KBM-7 (cell line): ENCODE measurements at regions not wholly inside any gene's neighbourhood (a gene's known extent, or its start where the extent isn't known, plus 50 kb on each side); places are given as distances from the start of the nearest gene placed in this dataset.
A peak's percentile ranks its signal among the peaks of the same experiment; 100 is the strongest.
"Not testable (repeated sequence)": the region's sequence is repeated elsewhere in the genome, so short reads cannot be mapped to it uniquely, and the experiment has no call there.

Source experiments
- DNase-seq: peaks from one replicate; pipeline ENCODE4 v3.0.0-alpha.2; 2015
- in situ Hi-C: fragments of 300-500 bp; cut with MboI; formaldehyde crosslinking; loops from 2 replicates; pipeline ENCODE4 v1.14.3; 2020; ENCODE audit warnings: low sequenced_read_pairs, low pct_unique_long_range_greater_than_20kb, mixed read lengths

GRCh38 chr22:49685686-49686085, 142.0 kb downstream of the BRD1 start:
- in situ Hi-C loops: no loop called here
- DNase-seq: no peak

GRCh38 chr22:49685116-49685515, 142.6 kb downstream of the BRD1 start:
- DNase-seq: no peak
- in situ Hi-C loops: no loop called here

GRCh38 chr22:49683032-49683431, 144.6 kb downstream of the BRD1 start:
- DNase-seq: no peak
- in situ Hi-C loops: no loop called here

DNA sequence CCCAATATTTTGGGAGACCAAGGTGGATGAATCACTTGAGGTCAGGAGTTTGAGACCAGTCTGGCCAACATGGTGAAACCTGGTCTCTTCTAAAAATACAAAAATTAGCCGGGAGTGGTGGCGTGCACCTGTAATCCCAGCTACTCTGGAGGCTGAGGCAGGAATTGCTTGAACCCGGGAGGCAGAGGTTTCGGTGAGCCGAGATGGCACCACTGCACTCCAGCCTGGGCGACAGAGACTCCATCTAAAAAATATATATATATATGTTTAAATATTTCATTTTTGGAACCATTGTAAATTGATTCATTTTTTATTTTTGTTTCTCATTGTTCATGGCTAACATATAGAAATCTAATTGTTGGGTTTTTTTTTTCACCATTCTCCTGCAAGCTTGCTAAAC, 146.9 kb downstream of the BRD1 start:
- DNase-seq, in situ Hi-C loops: not testable (repeated sequence)

DNA sequence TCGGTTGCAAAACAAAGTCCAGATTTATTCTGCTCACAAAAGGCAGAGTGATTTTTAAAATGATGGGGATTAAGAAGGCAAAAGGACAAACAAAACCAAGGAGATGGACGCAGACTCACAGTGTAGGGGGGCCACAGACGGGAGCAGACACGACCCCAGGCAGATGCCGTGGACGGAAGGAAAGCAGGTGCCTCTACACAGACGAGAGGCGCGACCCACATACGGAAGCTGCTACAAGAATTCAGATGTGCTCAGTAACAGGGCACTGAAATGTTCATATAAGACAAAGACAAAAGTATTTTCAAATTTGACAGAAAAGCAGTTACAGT, 148.9 kb downstream of the BRD1 start:
- in situ Hi-C loops: no loop called here
- no peak for DNase-seq

- no peak for DNase-seq
- in situ Hi-C loops: no loop called here
Measured at GRCh38 chr22:49678137-49678841, 149.4 kb downstream of the BRD1 start.

GRCh38 chr22:49677495-49677889, 150.2 kb downstream of the BRD1 start:
- in situ Hi-C loops: no loop called here
- no peak for DNase-seq

GRCh38 chr22:49676783-49677494, 150.7 kb downstream of the BRD1 start:
- no peak for DNase-seq
- in situ Hi-C loops: no loop called here

GRCh38 chr22:49676230-49676629, 151.4 kb downstream of the BRD1 start:
- in situ Hi-C loops: no loop called here
- no peak for DNase-seq

DNA sequence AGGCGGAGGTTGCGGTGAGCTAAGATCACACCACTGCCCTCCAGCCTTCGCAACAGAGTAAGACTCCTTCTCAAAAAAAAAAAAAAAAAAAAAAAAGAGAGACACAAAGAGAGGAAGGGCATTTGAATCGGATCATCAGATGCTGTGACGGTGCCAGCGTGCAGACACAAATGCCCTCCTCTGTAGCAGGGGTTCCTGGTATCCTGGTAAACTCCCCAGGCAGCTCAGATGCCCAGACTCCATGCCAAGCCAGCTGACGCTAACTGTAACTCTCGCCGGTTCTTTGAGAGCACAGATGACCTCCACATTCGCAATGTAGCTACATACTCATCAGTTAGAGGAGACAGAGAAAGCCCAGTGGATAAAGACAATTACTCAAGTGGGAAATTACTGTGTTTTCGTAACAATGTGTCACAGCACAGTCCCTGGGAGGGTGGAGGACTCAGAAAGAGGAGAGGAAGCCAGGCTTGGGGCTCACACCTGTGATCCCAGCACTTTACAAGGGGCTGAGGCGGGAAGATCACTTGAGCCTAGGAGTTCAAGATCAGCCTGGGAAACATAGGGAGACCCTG, 153.1 kb downstream of the BRD1 start:
- DNase-seq: no peak
- in situ Hi-C loops: no loop called here

GRCh38 chr22:49673048-49673447, 154.6 kb downstream of the BRD1 start:
- in situ Hi-C loops: no loop called here

DNA sequence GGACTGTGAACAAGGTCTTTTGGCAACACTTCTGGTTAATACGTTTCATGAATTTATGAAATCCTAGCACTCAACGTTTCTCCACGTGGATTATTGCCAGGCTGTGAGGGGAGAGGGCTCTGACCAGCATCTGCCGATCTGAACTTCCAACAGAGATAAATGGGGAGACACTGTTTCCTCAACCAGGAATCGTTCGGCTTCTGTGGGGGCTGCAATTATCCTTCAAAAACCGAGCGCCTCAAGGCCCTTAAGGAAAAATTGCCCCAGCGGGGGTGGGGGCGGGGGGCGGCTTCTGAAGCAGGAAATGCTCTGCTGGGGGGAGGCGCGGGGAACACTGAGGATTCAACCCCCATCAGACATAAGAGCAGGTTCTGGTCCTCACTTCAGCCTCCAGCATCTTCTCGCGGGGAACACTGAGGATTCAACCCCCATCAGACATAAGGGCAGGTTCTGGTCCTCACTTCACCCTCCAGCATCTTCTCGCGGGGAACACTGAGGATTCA, 155.6 kb downstream of the BRD1 start:
- no peak for DNase-seq
- in situ Hi-C loops: no loop called here

More at GRCh38 chr22:49673048-49673447, 154.6 kb downstream of the BRD1 start:
- DNase-seq: no peak

GRCh38 chr22:49671331-49672013, 156.2 kb downstream of the BRD1 start:
- no peak for DNase-seq
- in situ Hi-C loops: no loop called here

DNA sequence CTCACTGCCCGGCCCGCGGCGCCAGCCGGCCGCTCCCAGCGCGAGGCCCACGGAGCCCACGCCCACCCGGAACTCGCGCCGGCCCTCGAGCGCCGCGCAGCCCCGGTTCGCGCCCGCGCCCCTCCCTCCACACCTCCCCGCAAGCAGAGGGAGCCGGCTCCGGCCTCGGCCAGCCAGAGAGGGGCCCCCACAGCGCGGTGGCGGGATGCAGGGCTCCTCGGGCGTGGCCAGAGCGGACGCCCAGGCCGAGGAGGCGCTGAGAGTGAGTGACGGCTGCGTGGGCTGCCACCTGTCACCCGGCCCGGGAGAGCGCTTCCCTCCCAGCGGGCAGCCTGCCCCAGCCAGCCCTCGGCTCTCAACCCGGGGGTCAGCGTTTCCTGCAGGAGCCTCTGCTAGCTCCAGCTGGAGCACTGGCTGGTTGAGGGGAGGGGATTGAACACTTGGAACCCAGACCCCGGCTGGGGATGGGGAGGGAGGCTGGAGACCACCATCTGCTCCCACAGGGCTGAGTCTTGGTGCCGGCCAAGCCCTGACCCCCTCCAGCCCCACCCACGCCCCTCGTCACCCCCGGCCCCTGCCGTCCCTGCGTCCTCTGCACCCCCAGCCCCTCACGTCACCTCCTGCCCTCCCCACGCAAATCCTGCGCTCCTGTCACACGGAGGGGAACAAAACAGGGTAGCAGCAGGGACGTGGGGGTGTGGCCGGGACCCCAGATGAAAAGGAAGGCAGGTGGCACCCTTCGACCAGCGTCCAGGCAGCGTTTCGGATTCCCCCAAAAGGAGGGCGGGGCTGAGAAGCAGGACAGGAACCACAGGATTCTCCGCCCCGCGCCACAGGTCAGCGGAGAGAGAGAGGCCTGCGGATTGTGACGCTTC, 157.0 kb downstream of the BRD1 start:
- in situ Hi-C loops: no loop called here
- no peak for DNase-seq

DNA sequence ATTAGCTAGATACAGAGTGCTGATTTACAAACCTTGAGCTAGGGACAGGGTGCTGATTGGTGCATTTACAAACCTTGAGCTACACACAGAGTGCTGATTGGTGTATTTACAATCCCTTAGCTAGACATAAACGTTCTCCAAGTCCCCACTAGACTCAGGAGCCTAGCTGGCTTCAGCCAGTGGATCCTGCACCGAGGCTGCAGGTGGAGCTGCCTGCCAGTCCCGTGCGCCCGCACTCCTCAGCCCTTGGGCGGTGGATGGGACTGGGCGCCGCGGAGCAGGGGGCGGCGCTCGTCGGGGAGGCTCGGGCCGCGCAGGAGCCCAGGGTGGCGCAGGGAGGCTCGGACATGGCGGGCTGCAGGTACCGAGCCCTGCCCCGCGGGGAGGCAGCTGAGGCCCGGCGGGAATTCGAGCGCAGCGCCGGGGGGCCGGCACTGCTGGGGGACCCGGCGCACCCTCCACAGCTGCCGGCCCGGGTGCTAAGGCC, 157.7 kb downstream of the BRD1 start:
- DNase-seq: peak; percentile 31
- in situ Hi-C loops: not testable (repeated sequence)

GRCh38 chr22:49669427-49669968, 158.2 kb downstream of the BRD1 start:
- DNase-seq, in situ Hi-C loops: not testable (repeated sequence)

DNA sequence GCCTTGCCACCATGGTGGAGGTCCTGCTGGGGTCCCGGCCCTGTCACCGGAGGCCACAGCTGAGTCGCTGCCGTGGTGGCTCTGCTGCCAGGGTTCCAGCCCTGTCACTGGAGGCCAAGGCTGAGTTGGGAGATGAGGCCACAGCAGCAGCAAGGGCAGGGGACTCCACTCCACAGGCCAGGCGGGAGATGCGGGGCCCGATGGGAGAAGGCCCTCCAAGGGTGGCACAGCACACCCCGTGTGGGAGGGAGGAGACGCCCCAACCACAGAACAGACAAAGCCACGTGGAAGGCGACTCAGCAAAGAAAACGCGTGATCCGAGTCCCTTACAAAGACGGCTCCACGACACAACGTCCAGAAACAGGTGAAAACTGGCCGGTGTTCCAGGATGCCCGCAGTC, 159.3 kb downstream of the BRD1 start:
- DNase-seq: no peak
- in situ Hi-C loops: no loop called here

DNA sequence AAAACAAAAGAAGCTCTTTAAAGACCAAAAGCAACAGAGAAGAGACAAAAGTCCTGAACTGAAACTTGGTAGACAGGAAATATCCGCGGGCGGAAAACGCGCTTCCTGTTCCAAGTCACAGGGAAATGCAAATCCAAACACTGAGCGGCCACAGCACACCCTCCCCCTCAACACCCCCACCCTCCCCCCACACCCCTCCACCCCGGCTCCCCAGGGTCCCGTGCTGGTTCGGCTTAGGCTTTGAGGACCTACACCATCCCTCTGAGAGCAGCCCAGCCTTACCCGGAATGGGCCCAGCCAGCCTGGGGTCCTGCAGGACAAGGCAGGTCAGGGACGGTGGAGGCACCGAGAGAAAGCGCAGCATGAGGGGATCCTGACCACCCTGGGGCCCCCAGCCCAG, 160.4 kb downstream of the BRD1 start:
- in situ Hi-C loops: no loop called here
- DNase-seq: no peak
